ENCODE measurements at regions not wholly inside any gene's neighbourhood (a gene's known extent, or its start where the extent isn't known, plus 50 kb on each side); places are given as distances from the start of the nearest gene placed in this dataset.

DNA sequence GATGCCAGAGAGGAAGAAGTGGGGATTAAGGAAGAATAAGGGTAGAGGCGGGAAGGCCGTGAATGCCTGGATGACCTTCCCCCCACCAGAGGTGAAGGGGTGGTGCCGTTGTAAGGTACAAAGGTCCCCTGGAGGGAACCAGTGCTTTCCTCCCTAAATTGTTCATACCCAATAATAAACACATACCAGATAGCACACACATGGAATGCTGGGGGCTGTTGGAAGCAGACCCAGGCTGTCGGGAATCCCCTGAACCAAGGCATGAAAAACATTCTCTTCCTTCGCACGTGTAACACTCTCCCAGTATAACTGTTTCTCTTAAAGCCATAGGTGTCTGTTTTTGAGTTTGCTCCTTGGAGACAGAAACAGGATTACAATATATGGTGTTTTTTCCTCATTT, 107.1 kb upstream of the CTAGE1 start:
- TF ChIP-seq, protein P1, sequence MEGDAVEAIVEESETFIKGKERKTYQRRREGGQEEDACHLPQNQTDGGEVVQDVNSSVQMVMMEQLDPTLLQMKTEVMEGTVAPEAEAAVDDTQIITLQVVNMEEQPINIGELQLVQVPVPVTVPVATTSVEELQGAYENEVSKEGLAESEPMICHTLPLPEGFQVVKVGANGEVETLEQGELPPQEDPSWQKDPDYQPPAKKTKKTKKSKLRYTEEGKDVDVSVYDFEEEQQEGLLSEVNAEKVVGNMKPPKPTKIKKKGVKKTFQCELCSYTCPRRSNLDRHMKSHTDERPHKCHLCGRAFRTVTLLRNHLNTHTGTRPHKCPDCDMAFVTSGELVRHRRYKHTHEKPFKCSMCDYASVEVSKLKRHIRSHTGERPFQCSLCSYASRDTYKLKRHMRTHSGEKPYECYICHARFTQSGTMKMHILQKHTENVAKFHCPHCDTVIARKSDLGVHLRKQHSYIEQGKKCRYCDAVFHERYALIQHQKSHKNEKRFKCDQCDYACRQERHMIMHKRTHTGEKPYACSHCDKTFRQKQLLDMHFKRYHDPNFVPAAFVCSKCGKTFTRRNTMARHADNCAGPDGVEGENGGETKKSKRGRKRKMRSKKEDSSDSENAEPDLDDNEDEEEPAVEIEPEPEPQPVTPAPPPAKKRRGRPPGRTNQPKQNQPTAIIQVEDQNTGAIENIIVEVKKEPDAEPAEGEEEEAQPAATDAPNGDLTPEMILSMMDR (IDR thresholded peaks at IDR 0.05; ENCODE audit: borderline replicate concordance, extremely low read depth, low read length, poor library complexity, severe bottlenecking) = no peak
- no peak for TF ChIP-seq EZH2 (IDR thresholded peaks at IDR 0.05; ENCODE audit: borderline replicate concordance, low read depth, low read length, severe bottlenecking)

Data from DND-41 (cell line).